ENCODE measurements at regions not wholly inside any gene's neighbourhood (a gene's known extent, or its start where the extent isn't known, plus 50 kb on each side); places are given as distances from the start of the nearest gene placed in this dataset.

DNA sequence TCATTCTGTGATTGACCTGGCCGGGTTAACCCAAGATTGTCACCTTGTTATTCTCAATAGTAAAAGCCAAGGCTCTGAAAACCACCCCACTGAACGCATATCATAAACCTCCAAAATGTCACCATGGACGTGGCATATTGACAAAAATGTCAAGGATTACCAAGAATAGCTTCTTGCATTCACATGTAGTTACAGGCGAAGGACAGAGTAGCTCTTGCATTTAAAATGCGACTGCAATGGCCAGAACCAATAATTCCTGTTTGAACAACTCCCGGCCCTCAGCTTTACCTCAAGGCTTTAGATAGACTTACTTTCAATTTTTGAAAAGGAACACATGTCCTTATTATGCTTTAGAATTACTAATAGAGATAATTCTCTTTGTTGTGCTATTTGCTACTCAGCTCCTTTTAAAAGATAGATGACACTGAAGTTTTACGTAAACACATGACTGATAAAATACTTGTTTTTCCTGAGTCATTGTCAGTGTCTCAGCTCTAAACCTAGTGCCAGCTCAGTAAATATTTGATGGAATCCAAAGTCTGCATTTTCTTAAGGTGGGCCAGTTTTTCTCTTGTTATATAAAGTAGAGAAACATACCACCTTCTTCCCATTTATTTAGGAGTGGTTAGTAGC, 66.3 kb downstream of the CLDN34 start:
- Histone ChIP-seq H3K23ac (ENCODE audit: low read depth, low read length) (no peak overlapping the region), H3K14ac (replicated peaks; ENCODE audit: low read depth, low read length) (no peak overlapping the region), H3K9me3 (ENCODE audit: control insufficient read depth, insufficient read depth, low read length) (no peaks in the 10 kb centered on the region), H4K91ac (ENCODE audit: insufficient read depth, low read depth, low read length) (no peak overlapping the region), H2BK15ac (ENCODE audit: low read depth, low read length) (no peak overlapping the region), H3K18ac (ENCODE audit: low read depth, low read length) (no peak overlapping the region; the same call in 1 of the 2 replicates), H3K36me3 (ENCODE audit: control insufficient read depth, insufficient read depth, low read length) (no peaks in the 10 kb centered on the region), H3K79me1 (ENCODE audit: low read depth in 1 of 2, low read length in 2 of 2) (peaks cover 8 to 54% of the 10 kb centered on the region in 2 experiments), H3K27ac (ENCODE audit: insufficient read depth, low read length) (no peak overlapping the region), H3K27me3 (ENCODE audit: control insufficient read depth, insufficient read depth, low read length) (no peaks in the 10 kb centered on the region), H2AK9ac (replicated peaks; ENCODE audit: low read depth, low read length, poor library complexity) (no peak overlapping the region), H3K4me3 (ENCODE audit: insufficient read depth, low read depth, low read length) (no peak overlapping the region), H4K20me1 (ENCODE audit: insufficient read depth, low read length) (peaks cover 24% of the 10 kb centered on the region), H3K4me2 (ENCODE audit: low read depth, low read length) (peak overlapping the region; percentile 35; the same call in 1 of the 2 replicates), H3K4me1 (ENCODE audit: control insufficient read depth, insufficient read depth, low read length) (peaks cover 11% of the 10 kb centered on the region), H2BK120ac (ENCODE audit: low read depth, low read length) (no peak overlapping the region), H2AK5ac (ENCODE audit: low read depth, low read length) (no peak overlapping the region), H4K8ac (ENCODE audit: low read depth in 2 of 2, low read length in 2 of 2) (no peak overlapping the region), H3K9me1 (ENCODE audit: insufficient read depth, low read length) (peaks cover 5% of the 10 kb centered on the region), H3K9ac (ENCODE audit: low read depth, low read length) (no peak overlapping the region), H2AFZ (replicated peaks; ENCODE audit: low read length, poor library complexity) (no peak overlapping the region), H2BK5ac (ENCODE audit: low read depth, low read length, poor library complexity, severe bottlenecking) (no peak overlapping the region), H2BK20ac (ENCODE audit: low read depth, low read length) (no peak overlapping the region), H4K5ac (ENCODE audit: low read depth, low read length) (no peak overlapping the region), H3K4ac (ENCODE audit: low read depth, low read length) (no peak overlapping the region), H3K56ac (ENCODE audit: extremely low read depth, insufficient read depth, low read length) (no peak overlapping the region)
- in situ Hi-C loops (cut with MboI; ENCODE audit: low sequenced_read_pairs) (no loop called here), dilution Hi-C loops (cut with HindIII; ENCODE audit: low sequenced_read_pairs, unreplicated experiment) (no loop called here), intact Hi-C loops (cut with micrococcal nuclease) (no loop called here)
- 82% methylated on average over 3 of the region's 7 CpGs; no CpG with 5 or more reads in 1 of the 2 experiments for WGBS, 2 experiments (ENCODE audit: extremely low coverage in 2 of 2, insufficient read length in 1 of 2)
- ChIA-PET POLR2A (ENCODE audit: unreplicated experiment) (no interaction called here), CTCF (no interaction called here)
- DNase-seq (peak; percentile 54), ATAC-seq (ENCODE audit: low read depth) (no peak; the same call in none of the 2 replicates)
- no TSS peak for BruUV-seq (replicated peaks)
- TF ChIP-seq MXI1 (IDR thresholded peaks at IDR 0.05; ENCODE audit: borderline replicate concordance, low read depth, low read length): no peak
- no peak for TF ChIP-seq BHLHE40 (IDR thresholded peaks at IDR 0.05; ENCODE audit: low read depth, low read length)
- TF ChIP-seq RAD21 (IDR thresholded peaks at IDR 0.05; ENCODE audit: low read length): no peak
- TF ChIP-seq MAFK (IDR thresholded peaks at IDR 0.05; ENCODE audit: low read depth, low read length): peak; percentile 60
- no peak for TF ChIP-seq CHD1 (IDR thresholded peaks at IDR 0.05; ENCODE audit: low read depth, low read length)
- TF ChIP-seq RCOR1 (IDR thresholded peaks at IDR 0.05; ENCODE audit: insufficient replicate concordance, low read length): no peak
- TF ChIP-seq, protein P1, sequence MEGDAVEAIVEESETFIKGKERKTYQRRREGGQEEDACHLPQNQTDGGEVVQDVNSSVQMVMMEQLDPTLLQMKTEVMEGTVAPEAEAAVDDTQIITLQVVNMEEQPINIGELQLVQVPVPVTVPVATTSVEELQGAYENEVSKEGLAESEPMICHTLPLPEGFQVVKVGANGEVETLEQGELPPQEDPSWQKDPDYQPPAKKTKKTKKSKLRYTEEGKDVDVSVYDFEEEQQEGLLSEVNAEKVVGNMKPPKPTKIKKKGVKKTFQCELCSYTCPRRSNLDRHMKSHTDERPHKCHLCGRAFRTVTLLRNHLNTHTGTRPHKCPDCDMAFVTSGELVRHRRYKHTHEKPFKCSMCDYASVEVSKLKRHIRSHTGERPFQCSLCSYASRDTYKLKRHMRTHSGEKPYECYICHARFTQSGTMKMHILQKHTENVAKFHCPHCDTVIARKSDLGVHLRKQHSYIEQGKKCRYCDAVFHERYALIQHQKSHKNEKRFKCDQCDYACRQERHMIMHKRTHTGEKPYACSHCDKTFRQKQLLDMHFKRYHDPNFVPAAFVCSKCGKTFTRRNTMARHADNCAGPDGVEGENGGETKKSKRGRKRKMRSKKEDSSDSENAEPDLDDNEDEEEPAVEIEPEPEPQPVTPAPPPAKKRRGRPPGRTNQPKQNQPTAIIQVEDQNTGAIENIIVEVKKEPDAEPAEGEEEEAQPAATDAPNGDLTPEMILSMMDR (conservative IDR thresholded peaks at IDR 0.05; ENCODE audit: low read depth, low read length): no peak
- TF ChIP-seq CEBPB (IDR thresholded peaks at IDR 0.05; ENCODE audit: low read depth, low read length): no peak
- TF ChIP-seq POLR2A (IDR thresholded peaks at IDR 0.05; ENCODE audit: low read depth, low read length): no peak
- TF ChIP-seq FOS (IDR thresholded peaks at IDR 0.05; ENCODE audit: low read depth, low read length): no peak
- TF ChIP-seq RFX5 (IDR thresholded peaks at IDR 0.05; ENCODE audit: low read depth, low read length): no peak
- peak; percentile 73; the same call in 1 of the 2 replicates for TF ChIP-seq NFE2L2 (IDR thresholded peaks at IDR 0.05; ENCODE audit: low read depth, low read length)
- TF ChIP-seq, protein P2, sequence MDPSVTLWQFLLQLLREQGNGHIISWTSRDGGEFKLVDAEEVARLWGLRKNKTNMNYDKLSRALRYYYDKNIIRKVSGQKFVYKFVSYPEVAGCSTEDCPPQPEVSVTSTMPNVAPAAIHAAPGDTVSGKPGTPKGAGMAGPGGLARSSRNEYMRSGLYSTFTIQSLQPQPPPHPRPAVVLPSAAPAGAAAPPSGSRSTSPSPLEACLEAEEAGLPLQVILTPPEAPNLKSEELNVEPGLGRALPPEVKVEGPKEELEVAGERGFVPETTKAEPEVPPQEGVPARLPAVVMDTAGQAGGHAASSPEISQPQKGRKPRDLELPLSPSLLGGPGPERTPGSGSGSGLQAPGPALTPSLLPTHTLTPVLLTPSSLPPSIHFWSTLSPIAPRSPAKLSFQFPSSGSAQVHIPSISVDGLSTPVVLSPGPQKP (IDR thresholded peaks at IDR 0.05; ENCODE audit: borderline replicate concordance, low read depth, low read length): no peak

All from IMR-90 (cell line).